NCI-H2171 treated with DMSO at 0.1 percent for 48 hours (cell line): ENCODE measurements at regions not wholly inside any gene's neighbourhood (a gene's known extent, or its start where the extent isn't known, plus 50 kb on each side); places are given as distances from the start of the nearest gene placed in this dataset.
"Not testable (repeated sequence)": the region's sequence is repeated elsewhere in the genome, so short reads cannot be mapped to it uniquely, and the experiment has no call there.

Experiments
- DNase-seq: peaks from one replicate; lab custom pipeline; 2025; lab: John Stamatoyannopoulos, UW

DNA sequence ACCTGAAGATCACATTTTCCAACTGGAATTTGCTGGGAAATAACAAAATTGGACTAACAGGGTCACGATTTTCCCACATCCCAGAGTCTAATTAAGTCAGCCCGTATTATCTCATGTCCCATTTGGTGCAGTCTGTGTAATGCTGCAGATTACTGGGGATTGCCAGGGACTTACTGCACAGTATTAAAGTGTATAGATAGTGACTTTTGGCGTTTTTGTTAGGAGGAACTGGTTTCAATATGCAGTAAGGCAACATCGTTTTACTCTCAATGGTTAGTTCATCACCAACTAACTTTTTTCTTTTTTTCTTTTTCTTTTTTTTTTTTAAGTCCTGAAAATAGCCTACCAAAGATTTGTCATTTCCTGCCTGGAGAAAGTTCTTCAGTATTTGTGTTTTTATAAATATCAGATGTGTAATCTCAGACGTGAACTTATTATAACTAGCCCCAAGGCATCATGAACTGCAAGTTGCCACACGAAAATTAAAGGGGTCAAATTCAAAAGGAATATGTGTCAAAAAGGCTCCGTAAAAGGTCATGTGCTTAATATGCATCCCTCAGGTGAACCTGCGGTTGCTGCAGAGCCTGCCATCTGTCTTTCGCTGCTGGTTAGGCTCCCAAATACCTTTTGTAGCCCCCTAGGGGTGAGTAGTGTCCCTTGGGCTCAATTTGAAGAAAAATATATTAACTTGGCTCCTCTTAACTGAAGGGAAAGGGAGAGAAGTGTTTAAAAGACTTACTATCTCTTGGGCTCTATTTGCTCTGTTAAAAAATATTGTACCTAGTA, 176.7 kb upstream of the ADAMTSL1 start:
- DNase-seq: peak; percentile 71

DNA sequence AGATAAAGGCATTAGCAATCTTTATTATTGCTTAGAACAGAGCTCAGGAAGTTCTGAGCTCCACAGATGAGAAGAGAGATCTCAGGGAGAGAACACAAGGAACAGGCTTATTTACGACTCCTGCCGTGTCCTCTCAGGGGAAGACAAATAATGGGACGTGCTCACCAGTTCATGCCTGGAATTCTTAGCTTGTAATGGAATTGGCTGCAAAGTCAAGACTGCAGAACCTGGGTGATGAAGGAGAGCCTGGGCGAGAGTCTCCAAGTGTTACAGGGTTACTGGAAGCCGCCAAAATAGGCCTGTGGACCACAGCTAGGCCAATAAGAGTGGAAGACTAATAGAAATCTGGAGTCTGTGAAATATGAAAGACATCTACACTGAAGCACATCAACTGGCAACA, 174.5 kb upstream of the ADAMTSL1 start:
- no peak for DNase-seq

DNA sequence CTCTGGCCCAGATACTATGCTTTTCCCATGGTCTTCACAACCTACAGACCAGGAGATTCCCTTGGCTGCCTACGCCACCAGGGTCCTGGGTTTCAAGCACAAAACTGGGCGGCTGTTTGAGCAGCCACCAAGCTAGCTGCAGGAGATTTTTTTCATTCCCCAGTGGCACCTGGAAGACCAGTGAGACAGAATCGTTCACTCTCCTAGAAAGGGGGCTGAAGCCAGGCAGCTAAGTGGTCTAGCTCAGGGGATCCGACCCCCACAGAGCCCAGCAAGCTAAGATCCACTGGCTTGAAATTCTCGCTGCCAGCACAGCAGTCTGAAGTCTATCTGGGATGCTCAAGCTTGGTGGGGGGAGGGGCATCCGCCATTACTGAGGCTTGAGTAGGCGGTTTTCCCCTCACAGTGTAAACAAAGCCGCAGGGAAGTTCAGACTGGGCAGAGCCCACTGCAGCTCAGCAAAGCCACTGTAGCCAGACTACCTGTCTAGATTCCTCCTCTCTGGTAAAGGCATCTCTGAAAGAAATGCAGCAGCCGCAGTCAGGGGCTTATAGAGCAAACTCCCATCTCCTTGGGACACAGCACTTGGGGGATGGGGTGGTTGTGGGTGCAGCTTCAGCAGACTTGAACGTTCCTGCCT, 168.7 kb upstream of the ADAMTSL1 start:
- not testable (repeated sequence) for DNase-seq

DNA sequence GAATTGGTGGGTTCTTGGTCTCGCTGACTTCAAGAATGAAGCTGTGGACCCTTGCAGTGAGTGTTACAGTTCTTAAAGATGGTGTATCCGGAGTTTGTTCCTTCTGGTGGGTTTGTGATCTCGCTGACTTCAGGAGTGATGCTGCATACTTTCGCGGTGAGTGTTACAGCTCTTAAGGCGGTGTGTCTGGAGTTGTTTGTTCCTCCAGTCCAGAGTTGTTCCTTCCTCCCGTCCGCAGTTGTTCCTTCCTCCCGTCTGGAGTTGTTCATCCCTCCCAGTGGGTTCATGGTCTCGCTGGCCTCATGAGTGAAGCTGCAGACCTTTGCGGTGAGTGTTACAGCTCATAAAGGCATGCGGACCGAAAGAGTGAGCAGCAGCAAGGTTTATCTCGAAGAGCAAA, 159.6 kb upstream of the ADAMTSL1 start:
- DNase-seq: no peak

DNA sequence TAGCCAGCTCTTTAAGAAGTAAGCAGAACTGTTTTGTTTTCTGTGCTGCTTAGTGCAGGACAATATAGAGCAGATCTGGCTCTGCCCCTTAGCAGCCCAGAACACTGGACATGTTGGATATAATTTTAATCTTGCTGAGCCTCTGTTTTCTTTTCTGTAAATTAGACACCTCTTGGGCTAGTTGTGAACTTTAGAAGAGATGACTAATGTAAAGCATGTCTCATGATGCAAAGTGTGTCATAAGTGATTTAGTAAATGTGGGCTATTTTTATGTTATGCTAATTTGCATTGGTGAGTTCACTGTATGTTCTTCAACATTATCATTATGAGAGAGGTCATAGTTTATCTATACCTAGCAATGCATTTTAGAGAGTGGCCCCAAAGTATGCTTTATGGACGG, 156.1 kb upstream of the ADAMTSL1 start:
- no peak for DNase-seq

DNA sequence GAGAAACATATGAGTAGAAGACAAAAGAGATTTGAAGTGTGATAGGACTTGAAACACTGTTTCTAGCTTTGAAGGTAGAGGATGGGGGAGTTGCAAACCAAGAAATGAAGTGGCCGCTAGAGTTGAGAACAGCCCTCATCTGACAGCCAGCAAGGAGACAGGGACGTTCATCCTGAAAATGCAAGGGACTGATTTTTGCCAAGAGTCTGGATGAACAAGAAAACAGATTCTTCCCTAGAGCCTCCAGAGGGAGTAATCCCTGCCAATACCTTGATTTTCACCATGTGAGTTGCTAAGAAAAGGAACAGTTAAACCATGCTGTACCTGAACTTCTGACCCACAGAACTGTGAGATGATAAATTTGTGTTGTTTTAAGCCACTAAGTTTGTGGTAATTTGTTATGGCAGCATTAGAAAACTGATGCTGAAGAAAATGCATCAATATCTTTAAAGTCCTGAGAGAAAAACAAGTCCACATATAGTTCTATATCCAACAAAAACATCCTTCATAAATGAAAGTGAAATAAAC, 154.0 kb upstream of the ADAMTSL1 start:
- DNase-seq: no peak

DNA sequence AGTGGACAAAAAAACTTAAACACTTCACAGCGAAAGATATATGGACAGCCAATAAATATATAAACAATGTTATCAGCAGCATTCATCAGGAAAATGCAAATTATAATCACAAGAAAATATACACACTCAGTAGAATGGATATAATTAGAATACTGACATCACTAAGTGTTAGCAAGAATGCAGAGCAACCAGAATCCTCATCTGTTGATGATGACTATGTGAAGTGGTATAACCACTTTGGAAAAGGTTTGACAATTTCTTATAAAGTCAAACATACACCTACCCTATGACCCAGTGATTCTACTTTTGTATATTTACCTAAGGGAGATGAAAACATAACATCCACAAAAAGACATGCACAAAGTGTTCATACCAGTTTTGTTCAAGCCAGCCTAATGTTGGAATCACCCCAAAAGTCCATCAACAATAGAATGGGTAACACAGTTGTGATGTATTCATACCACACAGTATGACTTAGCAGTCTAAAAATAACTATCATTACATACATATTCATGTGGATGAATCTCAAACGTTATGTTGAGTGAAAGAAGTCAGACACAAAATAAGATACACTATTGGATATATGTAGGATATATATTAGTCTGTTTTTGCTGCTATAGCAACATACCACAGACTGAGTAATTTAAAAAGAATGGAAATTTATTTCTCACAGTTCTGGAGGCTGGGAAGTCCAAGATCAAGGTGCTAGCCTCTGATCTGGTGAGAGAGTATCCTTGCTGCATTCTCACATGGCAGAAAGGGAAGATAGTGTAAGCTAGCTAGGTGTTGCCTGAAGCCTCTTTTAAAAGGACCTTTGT, 148.8 kb upstream of the ADAMTSL1 start:
- no peak for DNase-seq

DNA sequence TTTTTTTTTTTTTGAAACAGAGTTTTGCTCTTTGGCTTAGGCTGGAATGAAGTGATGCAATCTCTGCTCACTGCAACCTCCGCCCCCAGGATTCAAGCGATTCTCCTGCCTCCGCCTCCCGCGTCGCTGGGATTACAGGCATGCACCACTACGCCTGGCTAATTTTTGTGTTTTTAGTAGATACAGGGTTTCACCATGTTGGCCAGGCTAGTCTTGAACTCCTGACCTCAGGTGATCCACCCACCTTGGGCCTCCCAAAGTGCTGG, 148.3 kb upstream of the ADAMTSL1 start:
- DNase-seq: not testable (repeated sequence)

DNA sequence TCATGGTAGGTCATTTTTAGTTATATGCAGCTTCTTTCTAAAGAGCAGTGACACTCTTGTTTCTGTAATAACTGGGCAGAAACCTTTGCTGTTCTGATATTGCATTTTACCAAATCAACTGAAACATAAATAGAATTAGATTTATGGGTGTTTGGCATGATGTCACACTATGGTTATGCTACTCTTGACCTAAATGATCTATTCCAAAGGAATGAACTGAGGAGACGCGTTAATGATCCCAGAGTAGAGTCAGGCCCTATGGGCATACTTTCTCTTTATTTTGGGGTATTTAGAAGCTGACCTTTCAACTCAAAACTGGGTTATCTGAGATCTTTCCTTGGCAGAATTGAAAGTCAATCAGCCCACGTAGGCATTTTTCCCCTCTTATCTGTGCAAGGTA, 146.8 kb upstream of the ADAMTSL1 start:
- no peak for DNase-seq

DNA sequence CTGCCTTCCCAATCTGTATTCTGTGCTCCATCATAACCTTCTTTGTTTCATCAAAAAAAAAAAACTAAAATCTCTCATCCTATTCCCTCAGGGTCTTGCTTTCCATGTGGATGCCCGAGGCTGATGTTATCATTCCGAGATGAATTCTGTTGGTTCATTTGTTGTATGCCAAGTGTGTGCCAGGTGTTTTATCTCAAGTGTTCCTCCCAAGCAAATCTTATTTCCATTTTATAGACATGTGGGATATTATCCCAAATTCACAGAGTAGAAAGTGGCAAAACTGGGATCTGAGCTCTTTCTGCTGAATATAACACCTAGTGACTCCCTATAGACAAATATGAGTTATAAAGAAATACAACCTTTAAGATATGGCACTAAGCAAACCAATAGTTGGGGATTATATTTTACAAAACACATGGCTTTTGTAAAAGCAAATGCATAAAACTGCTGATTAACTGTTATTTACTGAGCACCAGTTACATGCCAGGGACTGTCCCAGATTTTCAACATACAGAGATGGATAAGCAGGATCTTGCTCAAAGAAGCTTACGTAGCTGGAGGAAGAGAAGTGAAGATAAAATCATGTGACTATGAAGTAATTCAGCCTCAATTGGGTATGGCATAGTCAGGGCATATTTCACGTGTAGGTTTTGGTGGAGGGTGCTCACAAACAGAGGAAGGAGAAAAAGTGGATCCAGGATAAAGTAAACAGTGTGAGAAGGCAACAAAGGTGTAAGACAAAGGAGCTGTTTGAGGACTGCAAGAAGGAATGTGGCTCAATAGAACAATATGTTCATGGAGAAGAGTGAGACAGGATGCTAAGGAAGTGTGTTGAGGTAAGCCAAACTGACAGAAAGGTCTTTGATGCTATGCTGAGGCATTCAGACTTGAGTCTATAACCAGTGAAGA, 143.3 kb upstream of the ADAMTSL1 start:
- DNase-seq: peak; percentile 76

DNA sequence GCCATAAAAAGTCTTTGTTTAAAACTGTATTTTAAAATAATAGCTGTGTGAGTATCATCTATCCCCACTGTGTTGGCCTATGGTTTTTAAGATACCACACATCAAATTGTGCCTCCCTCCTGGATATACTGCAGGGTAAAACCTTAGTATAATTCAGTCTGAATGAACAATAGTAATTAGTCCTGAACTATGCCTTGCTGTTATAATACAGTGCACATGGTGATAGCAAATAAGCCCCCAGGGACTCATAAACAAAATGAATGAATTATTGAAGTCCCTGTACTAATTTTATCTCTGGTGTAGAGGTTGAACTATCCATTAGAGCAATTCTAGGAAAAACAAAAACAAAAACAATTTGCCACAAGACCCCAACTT, 142.7 kb upstream of the ADAMTSL1 start:
- peak; percentile 69 for DNase-seq

DNA sequence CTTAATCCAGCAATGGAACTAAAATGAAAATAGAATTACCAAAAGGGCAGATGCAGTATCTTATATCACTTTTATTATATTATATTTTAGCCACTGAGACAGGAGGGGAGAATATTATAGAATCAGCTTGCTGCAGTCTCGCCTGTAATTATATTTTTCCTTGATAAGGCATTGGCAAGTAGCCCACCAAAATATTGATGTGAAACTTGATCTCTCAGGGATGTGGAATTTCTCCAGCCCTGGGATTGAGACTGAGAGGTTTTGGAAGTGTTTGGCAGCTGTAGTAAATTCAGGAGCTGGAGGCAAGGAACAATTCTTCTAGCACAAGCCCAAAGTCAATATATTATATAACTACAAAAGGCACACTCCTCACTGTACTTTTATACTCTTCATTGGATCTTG, 142.1 kb upstream of the ADAMTSL1 start:
- DNase-seq: peak; percentile 78

DNA sequence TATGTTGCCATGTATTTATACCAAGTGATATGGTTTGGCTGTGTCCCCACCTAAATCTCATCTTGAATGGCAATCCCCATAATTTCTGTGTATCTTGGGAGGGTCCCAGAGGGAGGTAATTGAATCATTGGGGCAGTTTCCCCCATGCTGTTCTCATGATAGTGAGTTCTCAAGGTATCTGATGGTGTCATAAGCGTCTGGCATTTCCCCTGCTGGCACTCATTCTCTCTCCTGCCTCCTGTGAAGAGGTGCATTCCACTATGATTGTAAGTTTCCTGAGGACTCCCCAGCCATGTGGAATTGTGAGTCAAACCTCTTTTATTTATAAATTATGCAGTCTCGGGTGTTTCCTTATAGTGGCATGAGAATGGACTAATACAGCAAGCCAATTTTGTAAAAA, 140.8 kb upstream of the ADAMTSL1 start:
- DNase-seq: no peak

DNA sequence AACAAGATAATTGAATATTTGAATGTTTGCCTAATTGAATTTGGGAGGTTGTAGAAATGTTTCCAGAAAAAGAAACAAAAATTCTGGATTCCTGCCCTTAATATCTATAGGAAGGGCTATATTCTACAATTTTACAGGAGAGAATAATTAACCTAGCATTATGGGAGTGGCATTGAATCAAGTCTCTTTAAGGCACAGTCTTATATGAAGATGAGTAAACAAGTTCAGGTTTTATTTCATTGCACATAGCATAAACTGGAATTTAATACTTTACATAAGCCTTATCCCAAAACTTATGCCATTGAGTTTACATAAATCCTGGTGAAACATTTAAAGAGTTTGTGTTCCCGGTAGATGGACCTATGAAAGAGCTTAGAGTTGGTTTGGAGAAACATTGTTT, 138.1 kb upstream of the ADAMTSL1 start:
- DNase-seq: no peak

DNA sequence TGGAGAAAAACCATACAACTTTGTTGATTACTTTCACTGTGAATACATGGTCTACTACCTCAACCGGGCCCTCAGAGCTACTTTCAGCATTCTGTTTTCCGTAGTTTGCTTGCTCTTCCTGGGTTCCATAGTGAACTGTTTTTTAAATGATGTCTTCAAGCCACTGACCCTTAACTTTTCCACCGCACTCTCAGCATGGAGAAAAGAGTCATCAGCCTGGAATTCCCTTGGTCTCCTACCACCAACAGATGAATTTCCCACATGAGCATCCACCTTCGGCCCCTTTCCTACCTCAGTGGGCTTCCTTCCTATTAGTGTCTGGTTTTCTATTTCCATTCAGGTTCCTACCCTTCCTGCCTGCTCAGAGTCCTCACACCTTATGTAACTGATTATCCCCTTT, 135.9 kb upstream of the ADAMTSL1 start:
- no peak for DNase-seq

DNA sequence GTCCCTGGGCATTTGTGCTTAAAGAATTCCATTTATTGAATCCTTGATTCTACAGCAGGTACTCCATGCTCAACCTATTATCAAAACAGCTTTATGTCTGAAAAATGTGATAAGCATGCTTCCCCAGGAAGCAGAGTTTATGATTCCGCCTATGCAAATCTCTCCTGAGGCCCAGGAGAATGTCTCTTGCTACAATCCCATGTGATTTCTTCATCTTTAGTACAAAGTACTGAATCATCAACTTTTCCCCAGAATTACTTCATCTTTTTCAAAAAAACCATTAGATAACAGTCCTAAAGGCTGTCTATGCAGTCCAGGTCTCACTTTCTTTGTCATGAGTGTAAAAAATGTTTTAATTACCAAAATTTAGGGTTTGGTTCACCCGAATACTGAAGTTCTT, 130.2 kb upstream of the ADAMTSL1 start:
- DNase-seq: no peak

DNA sequence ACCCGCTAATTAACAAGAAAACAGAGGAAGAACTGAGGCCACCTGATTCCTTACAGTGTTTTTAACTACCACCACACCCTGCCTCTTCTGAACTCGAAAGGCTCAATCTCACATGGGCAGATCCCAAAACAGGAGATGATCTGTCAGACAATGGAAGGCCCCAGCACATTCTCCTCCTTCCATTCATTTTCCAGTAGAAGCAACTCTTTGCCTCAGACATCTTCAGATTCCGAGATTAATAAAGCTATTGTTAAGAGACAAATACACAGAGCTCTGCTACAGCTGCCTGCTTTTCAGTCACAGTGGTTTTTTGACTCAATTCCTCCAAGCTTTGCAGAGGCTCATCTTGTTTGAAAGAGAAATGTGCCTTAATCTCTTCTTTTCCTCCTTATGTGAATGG, 127.2 kb upstream of the ADAMTSL1 start:
- no peak for DNase-seq

DNA sequence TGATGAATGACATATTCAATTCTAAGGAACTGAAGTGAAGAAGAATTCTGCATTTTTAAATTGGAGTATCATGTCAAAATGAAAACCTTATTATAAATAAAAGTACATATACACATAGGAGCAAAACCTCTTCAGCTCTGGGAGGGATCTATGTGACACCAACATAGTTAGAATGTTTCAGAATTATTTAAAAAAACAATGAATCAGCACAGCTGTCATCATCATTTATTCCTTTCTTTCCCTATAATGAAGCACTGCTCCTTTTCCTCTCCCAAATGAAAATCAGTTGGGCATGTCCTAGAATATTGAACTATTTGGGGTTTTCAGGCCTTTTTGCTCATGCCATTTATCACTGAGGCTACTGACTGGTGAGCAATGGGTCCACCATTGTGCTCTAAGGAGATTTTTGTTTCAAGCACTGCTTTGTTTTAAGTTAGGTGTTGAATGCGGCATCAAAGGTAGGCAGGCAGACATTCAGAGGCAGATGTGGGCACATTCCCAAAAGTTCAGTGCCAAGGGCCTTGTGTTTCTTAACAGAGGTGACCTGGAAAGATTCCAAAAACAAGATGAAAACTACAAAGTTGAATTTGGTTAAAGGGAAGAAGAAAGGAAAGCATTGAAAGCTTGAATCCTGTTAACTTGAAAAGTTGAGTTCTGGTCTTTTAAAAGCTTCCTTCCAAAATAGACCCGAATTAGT, 126.4 kb upstream of the ADAMTSL1 start:
- DNase-seq: no peak

DNA sequence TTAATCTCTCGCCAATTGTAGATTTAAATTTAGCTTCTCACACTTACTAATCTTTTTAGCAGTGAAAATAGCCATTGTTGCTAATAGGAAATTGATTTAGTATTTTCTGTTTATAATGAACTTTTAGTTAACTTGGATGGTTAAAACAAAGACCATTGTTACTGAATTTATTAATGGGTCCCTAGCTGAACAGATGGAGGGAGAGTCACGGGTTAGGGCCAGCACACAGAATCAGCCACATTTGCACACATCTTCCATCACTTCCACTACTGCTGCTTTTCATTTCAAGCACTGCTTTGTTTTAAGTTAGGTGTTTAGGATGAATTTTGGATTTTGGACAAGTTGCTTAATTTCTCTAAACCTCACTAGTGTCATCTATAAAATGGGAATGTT, 125.9 kb upstream of the ADAMTSL1 start:
- DNase-seq: no peak

DNA sequence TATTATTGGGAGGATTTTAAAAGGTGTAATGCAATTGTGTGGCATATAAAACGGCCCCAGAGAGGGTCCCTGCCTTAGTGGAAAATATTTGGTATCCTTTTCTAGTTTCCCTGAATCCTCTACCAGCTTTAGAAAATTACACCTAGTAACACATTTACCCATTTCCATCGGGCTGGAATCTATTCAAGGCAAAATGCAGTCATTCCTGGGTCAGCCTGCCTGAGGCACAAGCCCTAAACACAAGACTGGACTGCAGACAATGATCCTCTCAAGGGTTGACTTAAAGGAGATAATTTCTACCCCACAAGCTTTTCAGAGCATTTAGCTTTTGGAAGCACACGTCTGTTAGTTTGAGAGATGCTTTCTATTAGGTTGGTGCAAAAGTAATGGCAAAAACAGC, 124.4 kb upstream of the ADAMTSL1 start:
- no peak for DNase-seq

DNA sequence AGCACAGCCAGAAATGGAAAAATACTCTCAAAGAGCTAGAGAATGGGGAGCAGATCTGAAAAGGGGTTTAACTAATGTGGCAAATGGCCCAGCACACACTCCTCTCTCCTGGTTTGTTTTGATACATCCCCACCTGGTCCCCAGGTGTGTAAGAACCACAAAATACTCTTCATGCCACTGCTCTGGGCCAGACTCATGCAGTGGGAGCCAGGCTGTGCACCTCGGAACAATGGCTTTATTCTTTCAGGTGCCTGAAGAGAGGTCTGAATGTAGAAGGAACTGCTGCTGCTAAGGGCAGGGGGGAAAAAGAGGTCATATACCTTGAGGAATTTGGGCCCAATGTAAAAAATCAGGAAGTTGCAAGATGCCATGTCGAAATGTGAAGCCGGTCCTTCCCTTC, 123.9 kb upstream of the ADAMTSL1 start:
- no peak for DNase-seq
